Calu3 (cell line): ENCODE measurements at regions not wholly inside any gene's neighbourhood (a gene's known extent, or its start where the extent isn't known, plus 50 kb on each side); places are given as distances from the start of the nearest gene placed in this dataset.
"Not testable (repeated sequence)": the region's sequence is repeated elsewhere in the genome, so short reads cannot be mapped to it uniquely, and the experiment has no call there.

Experiments used
- BruUV-seq: library from RNA; stranded (reverse); fragments of 400-500 nt; replicated peaks from 2 replicates; lab custom pipeline; 2021; lab: Mats Ljungman, UMichigan
- CTCF ChIA-PET: fragments of 300-600 bp; sonication (Branson Sonifier 250); formaldehyde crosslinking; loops from one replicate; lab custom pipeline; 2022; ENCODE audit warnings: antibody characterized with exemption; lab: Charles Lee
- DNase-seq: peaks from one replicate; pipeline ENCODE4 v3.0.0; 2022
- H3K27ac Mint-ChIP-seq: one replicate; pipeline ENCODE4 v1.8.0; 2022; ENCODE audit warnings: mixed read lengths; ENCODE audit not compliant: unreplicated experiment
- H3K27me3 Mint-ChIP-seq: one replicate; pipeline ENCODE4 v1.8.0; 2022; ENCODE audit warnings: mixed read lengths; ENCODE audit not compliant: unreplicated experiment
- H3K36me3 Mint-ChIP-seq: one replicate; pipeline ENCODE4 v1.8.0; 2022; ENCODE audit warnings: mild to moderate bottlenecking, moderate library complexity, mixed read lengths; ENCODE audit not compliant: insufficient read depth, unreplicated experiment
- H3K4me1 Mint-ChIP-seq: one replicate; pipeline ENCODE4 v1.8.0; 2022; ENCODE audit warnings: mild to moderate bottlenecking, low read depth, mixed read lengths; ENCODE audit not compliant: unreplicated experiment
- H3K4me3 Mint-ChIP-seq: one replicate; pipeline ENCODE4 v1.8.0; 2022; ENCODE audit warnings: mild to moderate bottlenecking, low read depth, moderate library complexity, mixed read lengths; ENCODE audit not compliant: unreplicated experiment
- H3K9me3 Mint-ChIP-seq: one replicate; pipeline ENCODE4 v1.8.0; 2022; ENCODE audit warnings: low read depth, mixed read lengths; ENCODE audit not compliant: unreplicated experiment
- intact Hi-C: fragments of 100-400 bp; cut with micrococcal nuclease; formaldehyde crosslinking; loops from one replicate; pipeline ENCODE4 v1.10.0; 2022; ENCODE audit not compliant: unreplicated experiment
- TF ChIP-seq, protein P1 (sequence below): fragments of 200-600 bp; IDR thresholded peaks from one replicate; pipeline ENCODE4 v1.8.0; 2022; ENCODE audit warnings: antibody characterized with exemption; ENCODE audit not compliant: unreplicated experiment

DNA sequence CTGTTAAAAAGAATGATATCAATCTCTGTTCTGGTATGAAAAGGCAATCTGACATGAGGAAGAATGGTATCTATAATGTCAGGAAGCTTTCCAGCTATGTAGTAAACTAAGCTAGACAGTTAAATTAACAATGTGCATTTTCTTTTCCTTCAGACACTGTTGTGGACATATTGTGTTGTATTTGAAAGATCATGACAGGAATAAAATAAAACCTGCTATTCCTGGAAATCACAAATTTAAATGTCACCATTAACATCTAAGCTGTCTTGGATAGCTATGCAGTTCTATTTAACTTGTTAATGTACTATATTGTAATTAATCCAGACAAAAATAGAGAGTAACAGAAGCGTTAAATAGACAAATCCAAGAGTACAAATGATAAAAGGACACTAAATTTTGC lies 297.4 kb upstream of the LUZP2 start:
- intact Hi-C loops: no loop called here
- Mint-ChIP-seq H3K4me1 (no peaks in the 10 kb centered on the region), H3K27ac (no peak overlapping the region), H3K4me3 (no peak overlapping the region), H3K9me3 (peaks cover 5% of the 10 kb centered on the region), H3K36me3 (no peaks in the 10 kb centered on the region), H3K27me3 (no peaks in the 10 kb centered on the region)
- DNase-seq: no peak
- TF ChIP-seq, protein P1, sequence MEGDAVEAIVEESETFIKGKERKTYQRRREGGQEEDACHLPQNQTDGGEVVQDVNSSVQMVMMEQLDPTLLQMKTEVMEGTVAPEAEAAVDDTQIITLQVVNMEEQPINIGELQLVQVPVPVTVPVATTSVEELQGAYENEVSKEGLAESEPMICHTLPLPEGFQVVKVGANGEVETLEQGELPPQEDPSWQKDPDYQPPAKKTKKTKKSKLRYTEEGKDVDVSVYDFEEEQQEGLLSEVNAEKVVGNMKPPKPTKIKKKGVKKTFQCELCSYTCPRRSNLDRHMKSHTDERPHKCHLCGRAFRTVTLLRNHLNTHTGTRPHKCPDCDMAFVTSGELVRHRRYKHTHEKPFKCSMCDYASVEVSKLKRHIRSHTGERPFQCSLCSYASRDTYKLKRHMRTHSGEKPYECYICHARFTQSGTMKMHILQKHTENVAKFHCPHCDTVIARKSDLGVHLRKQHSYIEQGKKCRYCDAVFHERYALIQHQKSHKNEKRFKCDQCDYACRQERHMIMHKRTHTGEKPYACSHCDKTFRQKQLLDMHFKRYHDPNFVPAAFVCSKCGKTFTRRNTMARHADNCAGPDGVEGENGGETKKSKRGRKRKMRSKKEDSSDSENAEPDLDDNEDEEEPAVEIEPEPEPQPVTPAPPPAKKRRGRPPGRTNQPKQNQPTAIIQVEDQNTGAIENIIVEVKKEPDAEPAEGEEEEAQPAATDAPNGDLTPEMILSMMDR: no peak
- BruUV-seq: no TSS peak
- CTCF ChIA-PET: no interaction called here

DNA sequence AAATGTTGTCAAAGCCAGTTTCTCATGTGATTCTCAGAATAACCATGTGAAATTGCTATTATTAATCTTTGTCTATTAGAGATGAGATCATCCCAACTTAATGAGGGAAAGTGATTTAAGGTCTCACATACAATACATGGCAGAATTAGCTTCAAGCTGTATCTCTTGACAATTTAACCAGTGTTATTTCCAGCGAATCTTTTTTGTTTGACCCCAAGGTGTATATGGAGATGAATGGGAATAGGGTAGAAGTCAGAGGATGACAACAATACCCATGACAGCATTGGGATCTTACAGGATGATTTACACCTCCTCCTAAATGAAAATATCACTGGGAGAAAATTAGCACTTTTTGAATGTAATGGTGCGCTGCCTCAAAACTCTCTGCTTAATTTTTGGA lies 290.8 kb upstream of the LUZP2 start:
- Mint-ChIP-seq H3K27ac (no peak overlapping the region), H3K9me3 (no peaks in the 10 kb centered on the region), H3K36me3 (no peaks in the 10 kb centered on the region), H3K4me3 (no peak overlapping the region), H3K27me3 (no peaks in the 10 kb centered on the region), H3K4me1 (no peaks in the 10 kb centered on the region)
- CTCF ChIA-PET: no interaction called here
- TF ChIP-seq, protein P1: no peak
- no peak for DNase-seq
- intact Hi-C loops: no loop called here
- no TSS peak for BruUV-seq

DNA sequence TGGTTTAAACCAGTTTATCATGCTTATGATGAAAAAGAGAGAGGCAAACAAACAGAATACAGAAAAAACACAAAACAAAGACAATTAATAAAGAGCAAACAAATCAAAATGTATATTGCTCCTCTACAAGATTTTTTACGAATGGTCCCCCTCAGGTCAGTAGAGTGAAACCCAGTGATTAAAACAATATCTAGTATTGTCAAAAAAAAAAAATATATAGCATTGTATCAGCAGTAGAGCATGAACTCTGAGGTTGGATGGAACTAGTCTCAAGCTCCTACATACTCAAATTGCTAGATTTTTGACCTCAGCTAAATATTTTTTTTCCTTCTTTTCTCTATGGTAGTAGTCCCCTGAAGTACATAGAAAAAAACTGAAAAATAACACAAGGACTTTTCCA lies 290.3 kb upstream of the LUZP2 start:
- no peaks in the 10 kb centered on the region for H3K36me3 Mint-ChIP-seq
- DNase-seq: no peak
- TF ChIP-seq, protein P1: no peak
- no TSS peak for BruUV-seq
- H3K9me3 Mint-ChIP-seq: no peaks in the 10 kb centered on the region
- no peak overlapping the region for H3K4me3 Mint-ChIP-seq
- intact Hi-C loops: no loop called here
- H3K27ac Mint-ChIP-seq: no peak overlapping the region
- CTCF ChIA-PET: no interaction called here
- H3K27me3 Mint-ChIP-seq: no peaks in the 10 kb centered on the region
- no peaks in the 10 kb centered on the region for H3K4me1 Mint-ChIP-seq

DNA sequence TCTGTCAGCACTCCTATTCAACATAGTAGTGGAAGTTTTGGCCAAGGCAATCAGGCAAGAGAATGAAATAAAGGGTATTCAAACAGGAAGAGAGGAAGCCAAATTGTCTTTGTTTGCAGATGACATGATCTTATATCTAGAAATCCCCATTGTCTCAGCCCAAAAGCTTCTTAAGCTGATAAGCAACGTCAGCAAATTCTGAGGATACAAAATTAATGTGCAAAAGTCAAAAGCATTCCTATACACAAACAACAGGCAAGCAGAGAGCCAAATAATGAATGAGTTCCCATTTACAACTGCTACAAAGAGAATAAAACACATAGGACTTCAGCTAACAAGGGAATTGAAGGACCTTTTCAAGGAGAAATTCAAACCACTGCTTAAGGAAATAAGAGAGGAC lies 280.4 kb upstream of the LUZP2 start:
- Mint-ChIP-seq H3K4me3 (no peak overlapping the region), H3K27me3 (no peaks in the 10 kb centered on the region), H3K4me1 (no peaks in the 10 kb centered on the region), H3K36me3 (no peaks in the 10 kb centered on the region), H3K9me3 (peaks cover 6% of the 10 kb centered on the region), H3K27ac (no peak overlapping the region)
- no TSS peak for BruUV-seq
- CTCF ChIA-PET: no interaction called here
- TF ChIP-seq, protein P1: no peak
- DNase-seq: no peak
- intact Hi-C loops: no loop called here

DNA sequence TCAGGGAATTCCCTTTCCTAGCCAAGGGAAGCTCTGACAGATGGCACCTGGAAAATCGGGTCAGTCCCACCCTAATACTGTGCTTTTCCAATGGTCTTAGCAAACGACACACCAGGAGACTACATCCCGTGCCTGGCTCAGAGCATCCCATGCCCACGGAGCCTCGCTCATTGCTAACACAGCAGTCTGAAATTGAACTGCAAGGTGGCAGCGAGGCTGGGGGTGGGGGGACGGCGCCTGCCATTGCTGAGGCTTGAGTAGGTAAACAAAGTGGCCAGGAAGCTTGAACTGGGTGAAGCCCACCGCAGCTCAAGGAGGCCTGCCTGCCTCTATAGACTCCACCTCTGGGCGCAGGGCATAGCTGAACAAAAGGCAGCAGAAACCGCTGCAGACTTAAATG lies 279.5 kb upstream of the LUZP2 start:
- H3K36me3 Mint-ChIP-seq, intact Hi-C loops, H3K27ac Mint-ChIP-seq, BruUV-seq, H3K4me1 Mint-ChIP-seq, H3K27me3 Mint-ChIP-seq, DNase-seq, H3K9me3 Mint-ChIP-seq, H3K4me3 Mint-ChIP-seq: not testable (repeated sequence)
- CTCF ChIA-PET: interaction anchor here (0.6 to 0.7 kb wide), 2 partner anchors 462 to 620 kb away, joined by 3 to 4 read pairs; no protein-coding TSS in a partner anchor
